MCF 10A (cell line): ENCODE measurements at regions not wholly inside any gene's neighbourhood (a gene's known extent, or its start where the extent isn't known, plus 50 kb on each side); places are given as distances from the start of the nearest gene placed in this dataset.

Source experiments
- BruUV-seq: library from RNA; stranded (reverse); fragments of 400-500 nt; replicated peaks from 2 replicates; lab custom pipeline; 2021; lab: Mats Ljungman, UMichigan
- CTCF ChIA-PET: fragments of 300-600 bp; sonication (Branson Sonifier 250); formaldehyde crosslinking; extraction: SDS; loops from one replicate; lab custom pipeline; 2021; ENCODE audit warnings: antibody characterized with exemption, inconsistent platforms; lab: Yijun Ruan, JAX
- POLR2A ChIA-PET: fragments of 300-600, 350-650 bp; sonication (Branson Sonifier 250); formaldehyde crosslinking; extraction: SDS; loops from one replicate; lab custom pipeline; 2020; ENCODE audit warnings: antibody characterized with exemption, inconsistent platforms; lab: Yijun Ruan, JAX
- DNase-seq: peaks from one replicate; pipeline ENCODE4 v3.0.0-alpha.2; 2018; ENCODE audit not compliant: unreplicated experiment
- H3K27ac Mint-ChIP-seq: one replicate; pipeline ENCODE4 v1.8.0; 2022; ENCODE audit warnings: mild to moderate bottlenecking, low read depth, mixed read lengths; ENCODE audit not compliant: unreplicated experiment
- H3K27me3 Mint-ChIP-seq: one replicate; pipeline ENCODE4 v1.8.0; 2022; ENCODE audit warnings: mixed read lengths; ENCODE audit not compliant: insufficient read depth, unreplicated experiment
- H3K36me3 Mint-ChIP-seq: one replicate; pipeline ENCODE4 v1.8.0; 2022; ENCODE audit warnings: mild to moderate bottlenecking, moderate library complexity, mixed read lengths; ENCODE audit not compliant: insufficient read depth, unreplicated experiment
- H3K4me1 Mint-ChIP-seq: one replicate; pipeline ENCODE4 v1.8.0; 2022; ENCODE audit warnings: mixed read lengths; ENCODE audit not compliant: insufficient read depth, unreplicated experiment
- H3K4me3 Mint-ChIP-seq: one replicate; pipeline ENCODE4 v1.8.0; 2022; ENCODE audit warnings: mild to moderate bottlenecking, moderate library complexity, mixed read lengths; ENCODE audit not compliant: unreplicated experiment
- H3K9me3 Mint-ChIP-seq: one replicate; pipeline ENCODE4 v1.8.0; 2022; ENCODE audit warnings: mixed read lengths; ENCODE audit not compliant: unreplicated experiment
- CTCF ChIP-seq: fragments of 200-600 bp; IDR thresholded peaks from one replicate; pipeline ENCODE4 v1.8.0; 2022; ENCODE audit warnings: antibody characterized with exemption, mild to moderate bottlenecking; ENCODE audit not compliant: unreplicated experiment
- intact Hi-C: fragments of 100-400 bp; cut with micrococcal nuclease; formaldehyde crosslinking; loops from 2 replicates; pipeline ENCODE4 v1.14.1; 2022

DNA sequence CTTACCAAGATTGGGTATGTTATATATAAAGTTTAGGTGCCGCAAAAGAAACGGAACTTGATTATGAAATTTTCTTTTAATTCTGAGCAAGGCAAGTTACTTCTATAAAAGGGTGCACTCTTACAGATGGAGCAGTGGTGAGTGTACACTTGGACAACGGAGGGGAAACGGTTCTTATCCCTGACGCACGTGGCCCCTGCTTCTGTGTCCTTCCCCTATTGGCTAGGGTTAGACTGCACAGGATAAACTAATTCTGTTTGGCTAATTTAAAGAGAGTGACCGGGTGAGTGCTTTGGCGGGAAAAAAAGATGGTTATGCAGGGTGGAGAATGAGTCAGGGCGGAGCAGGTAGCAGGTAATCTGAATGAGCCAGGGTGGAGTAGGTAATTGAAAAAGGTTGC, 149.5 kb downstream of the GC start:
- TF ChIP-seq CTCF = no peak
- peaks cover 5% of the 10 kb centered on the region for H3K4me1 Mint-ChIP-seq
- ChIA-PET POLR2A (no interaction called here), CTCF (no interaction called here)
- H3K27ac Mint-ChIP-seq = no peak overlapping the region
- H3K36me3 Mint-ChIP-seq = no peaks in the 10 kb centered on the region
- H3K27me3 Mint-ChIP-seq = no peaks in the 10 kb centered on the region
- no TSS peak for BruUV-seq
- no peak overlapping the region for H3K4me3 Mint-ChIP-seq
- intact Hi-C loops = no loop called here
- DNase-seq = no peak
- no peaks in the 10 kb centered on the region for H3K9me3 Mint-ChIP-seq

DNA sequence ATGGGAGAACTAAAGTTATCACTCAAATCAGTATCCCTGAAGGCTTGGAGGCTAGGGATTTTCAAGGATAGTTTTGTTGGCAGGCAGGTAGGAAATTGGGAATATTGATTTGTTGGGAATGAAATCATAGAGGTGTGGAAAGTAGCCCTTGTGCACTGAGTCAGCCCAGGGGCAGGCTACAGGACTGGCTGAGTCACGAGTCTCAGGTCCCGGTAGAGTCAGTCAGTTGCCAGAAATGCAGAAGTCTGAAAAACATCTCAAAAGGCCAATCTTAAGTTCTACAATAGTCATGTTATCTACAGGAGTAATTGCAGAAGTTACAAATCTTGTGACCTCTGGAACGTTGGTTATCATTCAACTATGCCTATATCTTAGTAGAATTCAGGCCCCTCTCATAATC, 153.1 kb downstream of the GC start:
- no peaks in the 10 kb centered on the region for H3K27me3 Mint-ChIP-seq
- H3K36me3 Mint-ChIP-seq = no peaks in the 10 kb centered on the region
- no TSS peak for BruUV-seq
- intact Hi-C loops = no loop called here
- no peak overlapping the region for H3K27ac Mint-ChIP-seq
- no peak overlapping the region for H3K4me3 Mint-ChIP-seq
- POLR2A ChIA-PET = no interaction called here
- CTCF ChIA-PET = no interaction called here
- no peaks in the 10 kb centered on the region for H3K9me3 Mint-ChIP-seq
- peak; percentile 34 for DNase-seq
- H3K4me1 Mint-ChIP-seq = peaks cover 5% of the 10 kb centered on the region
- no peak for TF ChIP-seq CTCF

- no peak overlapping the region for H3K4me3 Mint-ChIP-seq
- CTCF ChIA-PET = no interaction called here
- no peaks in the 10 kb centered on the region for H3K4me1 Mint-ChIP-seq
- no peaks in the 10 kb centered on the region for H3K36me3 Mint-ChIP-seq
- H3K27ac Mint-ChIP-seq = no peak overlapping the region
- peaks cover 4% of the 10 kb centered on the region for H3K9me3 Mint-ChIP-seq
- no TSS peak for BruUV-seq
- POLR2A ChIA-PET = no interaction called here
- DNase-seq = no peak
- intact Hi-C loops = no loop called here
- H3K27me3 Mint-ChIP-seq = no peaks in the 10 kb centered on the region
- TF ChIP-seq CTCF = no peak
Measured at GRCh38 chr4:71625005-71625404, 158.9 kb downstream of the GC start.
